GM21390 (cell line): ENCODE measurements at regions not wholly inside any gene's neighbourhood (a gene's known extent, or its start where the extent isn't known, plus 50 kb on each side); places are given as distances from the start of the nearest gene placed in this dataset.

ENCODE experiments used
- ATAC-seq: cut with Tn5 transposase; IDR thresholded peaks from one replicate; pipeline ENCODE4 v1.9.1; 2021; ENCODE audit not compliant: unreplicated experiment

- no peak for ATAC-seq
These were observed 143.7 kb downstream of the SCP2D1 start for GRCh38 chr20:18957328-18957727.

GRCh38 chr20:18971121-18971520, 157.5 kb downstream of the SCP2D1 start:
- ATAC-seq: no peak

GRCh38 chr20:18971574-18971973, 158.0 kb downstream of the SCP2D1 start:
- ATAC-seq: no peak

GRCh38 chr20:18972251-18972876, 158.8 kb downstream of the SCP2D1 start:
- no peak for ATAC-seq

- no peak for ATAC-seq
These were observed 160.1 kb downstream of the SCP2D1 start for GRCh38 chr20:18973529-18974173.

GRCh38 chr20:18974660-18975059, 161.1 kb downstream of the SCP2D1 start:
- ATAC-seq: no peak

GRCh38 chr20:18977441-18977840, 163.9 kb downstream of the SCP2D1 start:
- no peak for ATAC-seq

GRCh38 chr20:18978311-18978710, 164.7 kb downstream of the SCP2D1 start:
- ATAC-seq: no peak

GRCh38 chr20:18979132-18979531, 165.5 kb downstream of the SCP2D1 start:
- no peak for ATAC-seq

GRCh38 chr20:18981962-18982539, 168.5 kb downstream of the SCP2D1 start:
- ATAC-seq: no peak

GRCh38 chr20:18983796-18984195, 170.2 kb downstream of the SCP2D1 start:
- no peak for ATAC-seq

GRCh38 chr20:18984238-18985200, 170.9 kb downstream of the SCP2D1 start:
- ATAC-seq: no peak

- no peak for ATAC-seq
These were observed 172.0 kb downstream of the SCP2D1 start for GRCh38 chr20:18985551-18985950.

GRCh38 chr20:18986146-18986830, 172.7 kb downstream of the SCP2D1 start:
- ATAC-seq: no peak

GRCh38 chr20:18986895-18987580, 173.5 kb downstream of the SCP2D1 start:
- no peak for ATAC-seq

- ATAC-seq: no peak
These were observed 174.3 kb downstream of the SCP2D1 start for GRCh38 chr20:18987781-18988360.

- ATAC-seq: no peak
These were observed 175.1 kb downstream of the SCP2D1 start for GRCh38 chr20:18988701-18989100.

GRCh38 chr20:18989736-18990474, 176.3 kb downstream of the SCP2D1 start:
- no peak for ATAC-seq

GRCh38 chr20:18991012-18991411, 177.4 kb downstream of the SCP2D1 start:
- no peak for ATAC-seq
